GM19240 (cell line): ENCODE measurements at regions not wholly inside any gene's neighbourhood (a gene's known extent, or its start where the extent isn't known, plus 50 kb on each side); places are given as distances from the start of the nearest gene placed in this dataset.

Source experiments
- DNase-seq: peaks from one replicate; pipeline ENCODE4 v3.0.0; 2011; ENCODE audit warnings: low spot score; ENCODE audit not compliant: insufficient read length

- no peak for DNase-seq
Measured at GRCh38 chr19:28492201-28492600, 720.8 kb downstream of the UQCRFS1 start.

GRCh38 chr19:28489776-28490175, 723.2 kb downstream of the UQCRFS1 start:
- DNase-seq = no peak

- no peak for DNase-seq
Measured at GRCh38 chr19:28489126-28489660, 723.8 kb downstream of the UQCRFS1 start.

GRCh38 chr19:28487999-28488398, 725.0 kb downstream of the UQCRFS1 start:
- no peak for DNase-seq

GRCh38 chr19:28486926-28487325, 726.0 kb downstream of the UQCRFS1 start:
- DNase-seq = no peak

GRCh38 chr19:28486473-28486872, 726.5 kb downstream of the UQCRFS1 start:
- DNase-seq = no peak

GRCh38 chr19:28485292-28485691, 727.7 kb downstream of the UQCRFS1 start:
- DNase-seq = no peak

GRCh38 chr19:28483197-28483596, 729.8 kb downstream of the UQCRFS1 start:
- no peak for DNase-seq

- DNase-seq = no peak
Measured at GRCh38 chr19:28482221-28482620, 730.7 kb downstream of the UQCRFS1 start.

GRCh38 chr19:28481674-28482073, 731.3 kb downstream of the UQCRFS1 start:
- no peak for DNase-seq

GRCh38 chr19:28475525-28475924, 737.4 kb downstream of the UQCRFS1 start:
- DNase-seq = no peak

- DNase-seq = no peak
Measured at GRCh38 chr19:28472843-28473242, 740.1 kb downstream of the UQCRFS1 start.

GRCh38 chr19:28471731-28472510, 741.0 kb downstream of the UQCRFS1 start:
- no peak for DNase-seq

GRCh38 chr19:28469544-28469943, 743.4 kb downstream of the UQCRFS1 start:
- DNase-seq = no peak

- no peak for DNase-seq
Measured at GRCh38 chr19:28468701-28469459, 744.1 kb downstream of the UQCRFS1 start.

- DNase-seq = no peak
Measured at GRCh38 chr19:28466107-28467045, 746.6 kb downstream of the UQCRFS1 start.

GRCh38 chr19:28465371-28466086, 747.4 kb downstream of the UQCRFS1 start:
- DNase-seq = no peak

GRCh38 chr19:28463493-28464053, 749.4 kb downstream of the UQCRFS1 start:
- DNase-seq = no peak

- DNase-seq = no peak
Measured at GRCh38 chr19:28457620-28458019, 755.3 kb downstream of the UQCRFS1 start.

- no peak for DNase-seq
Measured at GRCh38 chr19:28456708-28457320, 756.1 kb downstream of the UQCRFS1 start.
